ENCODE measurements at regions not wholly inside any gene's neighbourhood (a gene's known extent, or its start where the extent isn't known, plus 50 kb on each side); places are given as distances from the start of the nearest gene placed in this dataset.

DNA sequence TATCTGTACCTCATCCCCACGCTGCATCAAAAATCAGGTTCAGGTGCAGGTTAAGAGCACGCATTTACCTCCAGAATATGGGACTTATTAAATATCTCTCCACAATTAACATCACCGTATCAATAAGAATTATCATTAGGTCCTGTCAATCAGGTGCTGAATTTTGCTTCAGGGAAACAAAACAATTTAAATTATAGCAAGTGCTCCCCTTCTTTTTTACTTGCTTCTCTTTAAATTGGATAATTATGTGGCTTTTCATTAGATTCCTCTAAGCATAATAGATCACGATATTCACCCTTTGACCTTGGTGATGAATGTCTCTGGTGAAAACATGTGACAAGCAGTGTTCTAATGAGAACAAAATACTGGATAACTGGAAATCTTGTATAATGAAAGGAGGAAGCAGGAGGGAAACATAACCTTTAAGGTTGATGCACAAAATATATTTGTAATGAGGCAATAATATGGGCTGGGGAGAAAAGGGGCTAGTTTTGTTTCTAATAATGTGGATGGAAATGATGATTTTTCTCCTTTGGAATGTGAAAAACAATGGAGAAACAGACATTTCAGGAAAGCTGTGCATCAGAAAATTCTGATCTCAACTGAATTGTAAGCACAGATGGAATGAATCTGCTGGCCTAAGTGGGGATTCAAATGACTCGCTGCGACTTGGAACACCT lies 166.9 kb downstream of the SNX10 start:
- no peak for DNase-seq (ENCODE audit: extremely low read depth, low read depth)
- TF ChIP-seq, protein P1, sequence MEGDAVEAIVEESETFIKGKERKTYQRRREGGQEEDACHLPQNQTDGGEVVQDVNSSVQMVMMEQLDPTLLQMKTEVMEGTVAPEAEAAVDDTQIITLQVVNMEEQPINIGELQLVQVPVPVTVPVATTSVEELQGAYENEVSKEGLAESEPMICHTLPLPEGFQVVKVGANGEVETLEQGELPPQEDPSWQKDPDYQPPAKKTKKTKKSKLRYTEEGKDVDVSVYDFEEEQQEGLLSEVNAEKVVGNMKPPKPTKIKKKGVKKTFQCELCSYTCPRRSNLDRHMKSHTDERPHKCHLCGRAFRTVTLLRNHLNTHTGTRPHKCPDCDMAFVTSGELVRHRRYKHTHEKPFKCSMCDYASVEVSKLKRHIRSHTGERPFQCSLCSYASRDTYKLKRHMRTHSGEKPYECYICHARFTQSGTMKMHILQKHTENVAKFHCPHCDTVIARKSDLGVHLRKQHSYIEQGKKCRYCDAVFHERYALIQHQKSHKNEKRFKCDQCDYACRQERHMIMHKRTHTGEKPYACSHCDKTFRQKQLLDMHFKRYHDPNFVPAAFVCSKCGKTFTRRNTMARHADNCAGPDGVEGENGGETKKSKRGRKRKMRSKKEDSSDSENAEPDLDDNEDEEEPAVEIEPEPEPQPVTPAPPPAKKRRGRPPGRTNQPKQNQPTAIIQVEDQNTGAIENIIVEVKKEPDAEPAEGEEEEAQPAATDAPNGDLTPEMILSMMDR (IDR thresholded peaks at IDR 0.05; ENCODE audit: low read depth, low read length): no peak

DNA sequence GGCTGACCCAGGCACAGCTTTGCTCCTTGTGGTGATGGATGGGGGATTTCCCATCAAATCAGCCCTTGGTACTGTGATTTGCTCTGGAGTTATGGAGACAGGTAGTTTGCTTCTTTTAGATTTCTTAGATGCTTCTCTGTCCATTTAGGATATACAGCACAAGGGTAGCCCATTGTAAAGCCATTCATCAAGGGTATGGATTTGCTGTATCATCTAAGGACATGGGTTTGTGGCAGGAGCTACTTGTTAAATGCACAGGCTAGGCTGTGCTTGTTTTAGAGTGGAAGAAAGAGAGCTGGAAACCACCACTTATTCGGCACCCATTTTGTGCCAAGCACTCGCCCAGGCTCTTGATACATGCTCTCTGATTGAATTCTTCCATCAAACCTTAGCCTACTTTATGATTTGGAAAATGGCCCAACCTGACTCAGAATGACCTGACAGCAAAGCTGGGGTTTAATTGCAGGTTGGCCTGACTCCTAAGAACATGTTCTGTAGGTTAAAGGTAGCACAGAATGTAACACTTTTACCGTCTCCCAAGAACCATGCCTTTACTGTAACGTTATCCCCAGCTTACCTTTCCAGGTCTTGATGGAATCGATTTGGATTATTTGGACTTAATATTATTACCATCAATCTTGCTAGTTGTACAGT lies 168.0 kb downstream of the SNX10 start:
- DNase-seq (ENCODE audit: extremely low read depth, low read depth): no peak
- TF ChIP-seq, protein P1 (IDR thresholded peaks at IDR 0.05; ENCODE audit: low read depth, low read length): no peak

DNA sequence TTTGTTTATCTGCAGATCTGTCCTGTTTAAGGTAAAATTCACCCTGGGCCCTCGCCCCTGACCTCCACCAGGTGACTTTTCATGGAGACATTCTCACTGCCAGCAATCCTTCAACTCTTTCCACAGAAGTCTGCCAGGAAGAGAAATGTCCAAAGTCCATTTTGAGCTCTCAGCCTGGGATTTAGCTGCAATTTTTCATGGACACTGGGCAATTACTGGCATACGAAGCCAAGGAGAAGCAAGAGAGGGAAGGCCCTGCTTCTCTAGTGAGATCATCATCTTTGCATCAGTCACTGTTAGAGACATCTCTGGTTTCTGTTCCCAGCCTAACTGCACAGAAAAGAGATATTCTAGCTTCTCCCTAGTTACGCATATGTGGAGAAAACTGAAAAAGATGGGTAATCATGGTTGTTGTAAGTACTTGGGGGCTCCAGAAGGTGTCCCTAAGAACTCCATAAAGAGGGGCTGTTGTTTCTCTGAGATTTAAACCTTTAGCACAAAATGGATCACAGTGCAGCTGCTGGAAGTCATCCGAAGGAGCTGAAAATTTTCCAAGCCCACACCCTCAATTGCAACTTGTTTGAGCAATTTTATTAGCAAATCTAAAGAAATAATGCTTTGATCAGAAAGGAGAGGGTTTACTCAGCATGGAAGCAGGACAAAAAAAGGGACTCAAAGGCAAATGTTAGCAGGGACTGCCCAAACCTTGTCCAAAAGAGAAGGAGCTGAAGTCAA lies 168.9 kb downstream of the SNX10 start:
- DNase-seq (ENCODE audit: extremely low read depth, low read depth): no peak
- TF ChIP-seq, protein P1 (IDR thresholded peaks at IDR 0.05; ENCODE audit: low read depth, low read length): no peak

DNA sequence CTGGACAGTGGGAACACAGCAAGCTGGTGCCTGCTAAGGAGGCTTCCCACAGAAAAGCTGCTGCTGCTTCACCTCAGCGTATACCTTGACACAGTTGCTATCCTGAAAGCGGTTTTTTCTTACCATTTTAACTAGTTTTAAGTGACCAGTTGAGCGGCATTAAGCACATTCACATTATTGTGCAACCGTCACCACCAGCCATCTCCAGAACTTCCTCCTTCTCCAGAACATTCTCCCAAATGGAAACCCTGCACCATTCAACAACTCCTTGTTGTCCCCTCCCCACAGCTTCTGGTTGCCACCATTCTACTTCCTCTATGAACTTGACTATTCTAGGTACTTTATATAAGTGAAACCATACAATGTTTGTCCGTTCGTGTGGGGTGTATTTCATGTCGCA lies 169.9 kb downstream of the SNX10 start:
- DNase-seq (ENCODE audit: extremely low read depth, low read depth): no peak
- TF ChIP-seq, protein P1 (IDR thresholded peaks at IDR 0.05; ENCODE audit: low read depth, low read length): no peak

DNA sequence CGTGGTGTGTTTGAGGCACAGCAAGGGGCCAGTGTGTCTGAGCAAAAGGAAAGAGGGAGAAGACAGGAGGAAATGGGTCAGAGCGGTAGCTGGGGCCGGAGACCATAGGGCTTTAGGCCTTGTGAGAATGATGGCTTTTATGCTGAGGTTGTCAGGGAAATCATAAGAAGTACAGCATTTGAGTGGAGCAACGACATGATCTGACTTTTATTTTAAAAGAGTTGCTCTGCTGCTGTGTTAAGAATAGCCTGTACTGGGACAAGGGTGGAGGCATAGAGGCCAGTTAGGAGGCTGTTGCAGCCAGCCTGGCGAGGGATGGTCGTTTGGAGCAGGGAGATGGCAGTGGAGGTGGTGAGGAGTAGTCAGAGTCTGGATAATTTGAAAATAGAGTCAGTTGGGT lies 174.3 kb downstream of the SNX10 start:
- TF ChIP-seq, protein P1 (IDR thresholded peaks at IDR 0.05; ENCODE audit: low read depth, low read length): no peak
- no peak for DNase-seq (ENCODE audit: extremely low read depth, low read depth)

DNA sequence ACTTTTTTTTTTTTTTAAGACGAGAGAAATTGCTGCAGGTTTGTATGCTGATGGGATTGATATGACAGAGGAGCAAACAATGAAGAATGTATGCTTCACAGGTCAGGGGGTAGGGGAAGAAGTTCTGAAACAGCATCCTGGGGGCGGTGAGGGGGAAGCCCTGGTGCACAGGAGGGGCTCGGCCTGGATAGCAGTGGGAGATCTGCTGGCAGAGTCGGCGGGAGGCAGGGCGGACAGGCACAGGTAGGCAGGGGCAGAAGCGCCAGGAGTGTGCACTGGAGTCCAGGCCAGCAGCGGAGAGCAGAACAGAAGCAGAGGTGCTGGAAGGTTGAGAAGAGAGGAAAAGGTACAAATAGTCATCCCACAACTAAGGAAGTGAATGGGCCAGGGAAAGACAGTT lies 175.4 kb downstream of the SNX10 start:
- TF ChIP-seq, protein P1 (IDR thresholded peaks at IDR 0.05; ENCODE audit: low read depth, low read length): no peak
- no peak for DNase-seq (ENCODE audit: extremely low read depth, low read depth)

DNA sequence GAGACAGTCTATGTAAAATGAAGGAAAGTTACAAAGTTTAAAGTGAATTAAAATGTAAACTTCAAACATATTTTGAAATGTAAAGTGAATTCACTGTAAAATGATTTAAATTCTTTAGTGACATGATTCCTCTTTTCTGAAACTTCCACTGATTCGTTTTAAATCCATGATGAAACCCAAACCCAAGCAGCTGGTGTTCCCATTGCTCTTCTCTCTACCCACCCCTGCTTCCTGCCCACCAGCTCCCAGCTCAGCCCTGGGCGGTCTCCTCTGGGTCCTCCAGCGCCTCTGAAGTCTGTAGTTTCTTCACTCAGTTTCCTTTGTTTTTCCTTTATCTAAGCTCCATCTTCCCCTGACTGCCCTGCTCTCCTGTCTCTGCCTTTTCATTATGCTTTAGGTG lies 175.9 kb downstream of the SNX10 start:
- TF ChIP-seq, protein P1 (IDR thresholded peaks at IDR 0.05; ENCODE audit: low read depth, low read length): no peak
- DNase-seq (ENCODE audit: extremely low read depth, low read depth): no peak
